ENCODE measurements at regions not wholly inside any gene's neighbourhood (a gene's known extent, or its start where the extent isn't known, plus 50 kb on each side); places are given as distances from the start of the nearest gene placed in this dataset.

- DNase-seq (ENCODE audit: low read depth), result no peak
Measured at GRCh38 chr2:239882781-239883180, 142.4 kb downstream of the NDUFA10 start.

GRCh38 chr2:239882331-239882732, 142.8 kb downstream of the NDUFA10 start:
- peak; percentile 41 for DNase-seq (ENCODE audit: low read depth)

GRCh38 chr2:239881561-239882320, 143.4 kb downstream of the NDUFA10 start:
- DNase-seq (ENCODE audit: low read depth), result no peak

GRCh38 chr2:239881031-239881471, 144.1 kb downstream of the NDUFA10 start:
- DNase-seq (ENCODE audit: low read depth), result no peak

GRCh38 chr2:239880396-239880795, 144.7 kb downstream of the NDUFA10 start:
- DNase-seq (ENCODE audit: low read depth), result no peak

- DNase-seq (ENCODE audit: low read depth), result no peak
Measured at GRCh38 chr2:239879423-239880084, 145.6 kb downstream of the NDUFA10 start.

GRCh38 chr2:239878686-239879085, 146.5 kb downstream of the NDUFA10 start:
- DNase-seq (ENCODE audit: low read depth), result no peak

- no peak for DNase-seq (ENCODE audit: low read depth)
Measured at GRCh38 chr2:239876948-239877289, 148.2 kb downstream of the NDUFA10 start.

- DNase-seq (ENCODE audit: low read depth), result no peak
Measured at GRCh38 chr2:239876271-239876947, 148.7 kb downstream of the NDUFA10 start.

GRCh38 chr2:239874636-239875356, 150.3 kb downstream of the NDUFA10 start:
- DNase-seq (ENCODE audit: low read depth), result no peak

- no peak for DNase-seq (ENCODE audit: low read depth)
Measured at GRCh38 chr2:239873656-239874635, 151.2 kb downstream of the NDUFA10 start.

- DNase-seq (ENCODE audit: low read depth), result no peak
Measured at GRCh38 chr2:239871481-239872435, 153.4 kb downstream of the NDUFA10 start.

GRCh38 chr2:239870863-239871262, 154.3 kb downstream of the NDUFA10 start:
- DNase-seq (ENCODE audit: low read depth), result no peak

GRCh38 chr2:239870276-239870675, 154.9 kb downstream of the NDUFA10 start:
- no peak for DNase-seq (ENCODE audit: low read depth)

GRCh38 chr2:239869272-239870155, 155.6 kb downstream of the NDUFA10 start:
- no peak for DNase-seq (ENCODE audit: low read depth)

- DNase-seq (ENCODE audit: low read depth), result no peak
Measured at GRCh38 chr2:239868556-239869181, 156.5 kb downstream of the NDUFA10 start.

- no peak for DNase-seq (ENCODE audit: low read depth)
Measured at GRCh38 chr2:239866778-239867177, 158.4 kb downstream of the NDUFA10 start.

GRCh38 chr2:239866350-239866749, 158.8 kb downstream of the NDUFA10 start:
- no peak for DNase-seq (ENCODE audit: low read depth)
